HEK293T (cell line): ENCODE measurements at regions not wholly inside any gene's neighbourhood (a gene's known extent, or its start where the extent isn't known, plus 50 kb on each side); places are given as distances from the start of the nearest gene placed in this dataset.

Experiments used
- CTCF ChIA-PET: fragments of 350-600 bp; formaldehyde crosslinking; extraction: SDS; loops from one replicate; lab custom pipeline; 2021; ENCODE audit warnings: antibody characterized with exemption, inconsistent platforms; lab: Yijun Ruan, JAX
- POLR2A ChIA-PET: fragments of 350-600 bp; formaldehyde crosslinking; extraction: SDS; loops from one replicate; lab custom pipeline; 2020; ENCODE audit warnings: antibody characterized with exemption, inconsistent platforms; lab: Yijun Ruan, JAX
- DNase-seq: peaks from one replicate; pipeline ENCODE4 v3.0.0; 2012; ENCODE audit warnings: mixed read lengths; ENCODE audit errors: extremely low spot score
- ARNT ChIP-seq: fragments of 450-650 bp; IDR thresholded peaks from 2 replicates; pipeline ENCODE4 v1.6.1; 2017; ENCODE audit warnings: mild to moderate bottlenecking
- BHLHE40 ChIP-seq: fragments of 450-650 bp; IDR thresholded peaks from 2 replicates; pipeline ENCODE4 v1.6.1; 2016; ENCODE audit warnings: mild to moderate bottlenecking, moderate library complexity, borderline replicate concordance
- CTBP1 ChIP-seq: fragments of 450-650 bp; IDR thresholded peaks from 2 replicates; pipeline ENCODE4 v1.6.1; 2016; ENCODE audit warnings: borderline replicate concordance
- ELF4 ChIP-seq: fragments of 450-650 bp; IDR thresholded peaks from 2 replicates; pipeline ENCODE4 v1.6.1; 2017; ENCODE audit warnings: antibody characterized with exemption
- FOXA1 ChIP-seq: fragments of 450-650 bp; IDR thresholded peaks from 2 replicates; pipeline ENCODE4 v1.6.1; 2016; ENCODE audit warnings: mild to moderate bottlenecking
- FOXK2 ChIP-seq: fragments of 450-650 bp; IDR thresholded peaks from 2 replicates; pipeline ENCODE4 v1.6.1; 2016; ENCODE audit warnings: mild to moderate bottlenecking
- FOXM1 ChIP-seq: fragments of 450-650 bp; IDR thresholded peaks from 2 replicates; pipeline ENCODE4 v1.6.1; 2017; ENCODE audit warnings: mild to moderate bottlenecking, borderline replicate concordance
- HDGF ChIP-seq: fragments of 450-650 bp; IDR thresholded peaks from 2 replicates; pipeline ENCODE4 v1.6.1; 2017; ENCODE audit warnings: antibody characterized with exemption, borderline replicate concordance
- L3MBTL2 ChIP-seq: fragments of 450-650 bp; conservative IDR thresholded peaks from 2 replicates; pipeline ENCODE4 v1.6.1; 2016; ENCODE audit warnings: mild to moderate bottlenecking
- LEF1 ChIP-seq: fragments of 450-650 bp; IDR thresholded peaks from 2 replicates; pipeline ENCODE4 v1.6.1; 2017; ENCODE audit warnings: mild to moderate bottlenecking, borderline replicate concordance
- NFRKB ChIP-seq: fragments of 450-650 bp; IDR thresholded peaks from 2 replicates; pipeline ENCODE4 v1.6.1; 2016; ENCODE audit warnings: mild to moderate bottlenecking, moderate library complexity
- SP1 ChIP-seq: fragments of 450-650 bp; IDR thresholded peaks from 2 replicates; pipeline ENCODE4 v1.6.1; 2017
- SUZ12 ChIP-seq: fragments of 450-650 bp; IDR thresholded peaks from 2 replicates; pipeline ENCODE4 v1.6.1; 2016; ENCODE audit warnings: mild to moderate bottlenecking
- TARDBP ChIP-seq: fragments of 450-650 bp; IDR thresholded peaks from 2 replicates; pipeline ENCODE4 v1.6.1; 2016
- ZNF384 ChIP-seq: fragments of 450-650 bp; IDR thresholded peaks from 2 replicates; pipeline ENCODE4 v1.6.1; 2016
- TF ChIP-seq, protein P1 (sequence below): fragments of 450-650 bp; IDR thresholded peaks from 2 replicates; pipeline ENCODE4 v1.6.1; 2016

DNA sequence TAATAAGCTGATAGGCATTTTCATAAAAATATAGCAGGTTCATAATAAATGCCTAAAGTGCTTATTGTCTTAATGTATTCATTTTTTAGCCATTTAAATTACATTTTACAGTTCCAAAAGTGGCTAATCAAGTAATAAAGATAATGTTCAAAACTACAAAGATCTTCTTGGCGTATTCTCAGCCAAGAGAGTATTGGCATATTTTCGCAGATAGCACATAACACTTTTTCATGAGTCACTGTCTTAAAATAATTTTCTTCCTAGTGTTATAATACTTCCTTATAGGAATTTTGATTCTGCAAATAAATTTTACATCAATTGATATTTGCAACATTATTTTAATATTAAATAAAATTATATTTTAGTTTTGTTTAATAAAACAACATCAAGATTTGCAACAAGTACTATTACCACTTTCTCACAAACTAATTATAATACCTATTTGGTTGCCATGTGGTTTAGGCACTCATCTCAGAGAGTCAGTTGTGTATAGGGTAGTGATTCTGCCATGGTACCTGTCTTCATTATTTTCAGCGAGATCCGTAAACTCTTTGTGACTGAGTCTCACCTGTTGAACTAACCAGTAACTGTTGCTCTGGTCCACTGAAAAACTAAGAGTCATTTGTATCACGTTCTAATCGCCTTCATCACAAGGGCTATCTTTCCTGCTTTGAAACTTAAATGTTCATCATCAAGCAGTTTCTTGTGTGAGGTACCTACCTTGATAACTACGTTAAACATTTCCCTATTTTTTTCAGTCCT is 152.5 kb upstream of the AKR1E2 start:
- TF ChIP-seq ELF4 (no peak), SP1 (no peak), L3MBTL2 (no peak), SUZ12 (no peak), FOXA1 (no peak), HDGF (no peak), NFRKB (no peak), LEF1 (no peak), FOXM1 (no peak), ZNF384 (no peak), ARNT (no peak), BHLHE40 (no peak), CTBP1 (no peak), TARDBP (no peak), FOXK2 (no peak)
- TF ChIP-seq, protein P1, sequence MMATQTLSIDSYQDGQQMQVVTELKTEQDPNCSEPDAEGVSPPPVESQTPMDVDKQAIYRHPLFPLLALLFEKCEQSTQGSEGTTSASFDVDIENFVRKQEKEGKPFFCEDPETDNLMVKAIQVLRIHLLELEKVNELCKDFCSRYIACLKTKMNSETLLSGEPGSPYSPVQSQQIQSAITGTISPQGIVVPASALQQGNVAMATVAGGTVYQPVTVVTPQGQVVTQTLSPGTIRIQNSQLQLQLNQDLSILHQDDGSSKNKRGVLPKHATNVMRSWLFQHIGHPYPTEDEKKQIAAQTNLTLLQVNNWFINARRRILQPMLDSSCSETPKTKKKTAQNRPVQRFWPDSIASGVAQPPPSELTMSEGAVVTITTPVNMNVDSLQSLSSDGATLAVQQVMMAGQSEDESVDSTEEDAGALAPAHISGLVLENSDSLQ, result no peak
- ChIA-PET CTCF (interaction anchor here (0.5 kb wide), 1 partner anchor 190 kb away, joined by 3 read pairs; no protein-coding TSS in a partner anchor), POLR2A (interaction anchor here (1.1 kb wide), 1 partner anchor 10 kb away, joined by 3 read pairs; no protein-coding TSS in a partner anchor)
- no peak for DNase-seq

DNA sequence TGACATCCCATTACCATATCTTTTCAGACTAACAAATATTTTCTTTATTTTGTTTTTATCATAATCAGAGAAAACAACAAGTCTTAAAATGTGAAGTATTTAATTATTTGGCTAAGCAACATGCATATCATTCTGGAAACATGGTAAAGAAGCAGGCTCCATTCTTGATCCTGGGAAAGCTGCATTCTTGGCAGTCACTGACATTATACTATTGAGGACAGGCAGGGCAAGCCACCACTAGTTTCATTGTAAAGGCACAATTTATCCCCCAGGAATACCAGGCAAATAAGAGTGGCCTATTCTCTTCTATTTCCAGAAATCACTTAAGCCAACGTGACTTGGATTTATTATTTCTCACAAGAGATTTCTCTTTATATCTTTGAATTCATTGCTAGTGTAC is 153.8 kb upstream of the AKR1E2 start:
- POLR2A ChIA-PET, result interaction anchor here (1.1 kb wide), 1 partner anchor 9 kb away, joined by 3 read pairs; no protein-coding TSS in a partner anchor

DNA sequence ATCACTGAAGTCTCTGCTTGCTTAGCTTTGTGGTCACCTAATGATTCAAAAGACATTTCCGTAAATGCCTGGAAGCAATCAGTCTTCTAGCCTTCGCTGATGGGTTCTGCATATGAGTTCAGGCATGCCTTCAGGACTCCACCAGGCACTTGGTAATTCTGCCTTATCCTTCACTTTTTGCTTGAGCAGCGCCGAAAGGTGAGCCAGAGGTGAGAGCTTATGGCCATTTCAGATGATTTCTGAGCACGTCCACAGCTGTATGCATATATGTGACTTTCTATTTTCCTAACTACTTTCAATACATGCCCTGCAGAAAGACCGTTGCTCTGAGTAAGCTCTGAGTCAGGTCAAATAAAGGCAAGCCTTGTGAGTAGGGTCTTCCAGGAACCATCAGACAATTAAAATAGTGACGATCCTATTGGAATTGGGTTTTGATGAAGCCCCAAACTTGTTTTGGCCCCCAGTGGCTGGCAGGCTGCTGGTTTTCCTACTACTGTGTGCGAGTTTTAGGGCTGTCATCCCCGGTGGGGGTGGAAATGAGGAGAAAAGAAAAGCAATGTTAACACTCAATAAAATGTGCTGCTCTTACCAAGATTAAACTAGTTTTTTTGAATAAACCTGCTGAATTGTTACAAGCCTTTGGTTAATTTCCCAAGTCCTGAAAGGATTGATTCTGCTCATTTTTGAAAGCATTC is 154.4 kb upstream of the AKR1E2 start:
- TF ChIP-seq SUZ12 (no peak), LEF1 (no peak), FOXA1 (no peak), SP1 (no peak), ZNF384 (no peak), ARNT (no peak)
- DNase-seq, result no peak
- ChIA-PET CTCF (no interaction called here), POLR2A (no interaction called here)

More for the DNA sequence above, 153.8 kb upstream of the AKR1E2 start:
- no peak for DNase-seq
- CTCF ChIA-PET, result no interaction called here
- TF ChIP-seq SP1 (no peak), HDGF (no peak), FOXA1 (no peak), CTBP1 (no peak), BHLHE40 (no peak), FOXM1 (no peak), ARNT (no peak), FOXK2 (no peak), L3MBTL2 (no peak), ELF4 (no peak), SUZ12 (no peak), ZNF384 (no peak), TARDBP (no peak), NFRKB (no peak), LEF1 (no peak)
- TF ChIP-seq, protein P1, result no peak

DNA sequence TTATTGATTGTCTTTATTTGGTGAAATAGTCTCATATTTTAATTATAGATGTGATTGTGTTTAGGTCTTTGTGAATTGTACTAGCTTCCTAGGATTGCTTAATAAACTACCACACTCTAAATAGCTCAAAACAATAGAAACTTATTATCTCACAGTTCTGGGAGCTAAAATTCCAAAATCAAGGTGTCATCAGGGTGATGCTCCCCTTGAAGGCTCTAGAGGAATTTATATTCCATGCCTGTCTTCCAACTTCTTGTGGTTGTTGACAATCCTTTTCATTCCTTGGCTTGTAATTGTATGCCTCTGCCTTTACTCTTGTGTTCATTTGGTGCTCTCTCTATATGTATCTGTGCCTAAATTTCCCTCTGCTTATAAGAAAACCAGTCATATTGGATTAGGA is 155.3 kb upstream of the AKR1E2 start:
- no peak for TF ChIP-seq FOXA1
- TF ChIP-seq FOXM1, result no peak
- TF ChIP-seq TARDBP, result no peak
- TF ChIP-seq, protein P1, result no peak
- TF ChIP-seq HDGF, result no peak
- TF ChIP-seq FOXK2, result no peak
- no peak for TF ChIP-seq ELF4
- TF ChIP-seq CTBP1, result no peak
- TF ChIP-seq SP1, result no peak
- no peak for TF ChIP-seq NFRKB
- no peak for TF ChIP-seq ARNT
- no peak for TF ChIP-seq L3MBTL2
- no peak for TF ChIP-seq BHLHE40
- TF ChIP-seq SUZ12, result no peak
- no peak for TF ChIP-seq LEF1
- TF ChIP-seq ZNF384, result no peak
- POLR2A ChIA-PET, result no interaction called here
- DNase-seq, result no peak
- CTCF ChIA-PET, result no interaction called here

DNA sequence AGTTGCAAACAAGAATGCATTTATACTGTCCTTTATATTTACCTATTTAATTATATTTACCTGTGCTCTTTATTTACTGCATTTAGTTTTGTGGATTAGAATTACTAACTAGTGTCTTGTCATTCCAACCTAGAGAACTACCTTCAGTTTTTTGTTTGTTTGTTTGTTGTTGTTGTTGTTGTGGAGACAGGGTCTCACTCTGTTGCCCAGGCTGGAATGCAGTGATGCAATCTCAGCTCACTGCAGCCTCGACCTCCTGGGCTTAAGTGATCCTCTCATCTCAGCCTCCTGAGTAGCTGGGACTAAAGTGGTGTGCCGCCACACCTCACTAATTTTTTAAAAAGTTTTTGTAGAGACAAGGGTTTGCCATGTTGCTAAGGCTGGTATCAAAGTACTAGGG is 156.4 kb upstream of the AKR1E2 start:
- ChIA-PET CTCF (no interaction called here), POLR2A (no interaction called here)
- no peak for TF ChIP-seq NFRKB
- no peak for TF ChIP-seq FOXK2
- TF ChIP-seq FOXA1, result no peak
- TF ChIP-seq CTBP1, result no peak
- no peak for TF ChIP-seq HDGF
- DNase-seq, result no peak
